HG02759 (cell line): ENCODE measurements at regions not wholly inside any gene's neighbourhood (a gene's known extent, or its start where the extent isn't known, plus 50 kb on each side); places are given as distances from the start of the nearest gene placed in this dataset.
"Not testable (repeated sequence)": the region's sequence is repeated elsewhere in the genome, so short reads cannot be mapped to it uniquely, and the experiment has no call there.

ENCODE experiments used
- ATAC-seq: cut with Tn5 transposase; IDR thresholded peaks from one replicate; pipeline ENCODE4 v1.9.1; 2021; ENCODE audit warnings: mild to moderate bottlenecking, moderate library complexity; ENCODE audit not compliant: unreplicated experiment

GRCh38 chr4:120215350-120215749 is 148.7 kb upstream of the MAD2L1 start:
- no peak for ATAC-seq

DNA sequence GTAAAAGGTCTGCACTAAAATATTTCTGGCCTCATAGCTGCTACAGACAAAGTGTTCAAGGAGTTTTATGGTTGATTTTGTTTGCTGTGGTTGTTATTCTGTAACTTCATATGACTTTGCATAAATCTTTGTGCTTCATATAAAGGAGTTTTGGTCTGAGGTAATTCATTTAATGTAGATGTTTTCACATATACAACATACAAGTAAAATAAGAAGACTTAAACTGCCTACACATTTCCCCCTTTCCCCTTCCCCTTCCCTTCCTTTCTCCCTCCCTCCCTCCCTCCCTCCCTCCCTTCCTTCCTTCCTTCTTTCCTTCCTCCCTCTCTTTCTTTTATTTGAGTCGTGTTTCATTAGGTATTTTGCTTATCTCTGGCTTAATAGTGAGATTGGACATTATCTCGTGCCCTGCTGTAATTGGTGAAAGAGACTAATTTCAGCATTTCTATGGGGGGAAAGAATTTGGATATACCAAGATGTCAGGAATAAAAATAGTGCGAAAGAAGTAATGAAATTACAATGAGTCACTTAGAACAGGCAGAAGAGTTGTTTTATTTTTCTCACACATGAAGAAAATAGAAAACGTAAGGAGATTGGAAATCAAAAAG is 144.9 kb upstream of the MAD2L1 start:
- no peak for ATAC-seq

- ATAC-seq = no peak
These were observed 143.1 kb upstream of the MAD2L1 start for GRCh38 chr4:120209706-120210105.

DNA sequence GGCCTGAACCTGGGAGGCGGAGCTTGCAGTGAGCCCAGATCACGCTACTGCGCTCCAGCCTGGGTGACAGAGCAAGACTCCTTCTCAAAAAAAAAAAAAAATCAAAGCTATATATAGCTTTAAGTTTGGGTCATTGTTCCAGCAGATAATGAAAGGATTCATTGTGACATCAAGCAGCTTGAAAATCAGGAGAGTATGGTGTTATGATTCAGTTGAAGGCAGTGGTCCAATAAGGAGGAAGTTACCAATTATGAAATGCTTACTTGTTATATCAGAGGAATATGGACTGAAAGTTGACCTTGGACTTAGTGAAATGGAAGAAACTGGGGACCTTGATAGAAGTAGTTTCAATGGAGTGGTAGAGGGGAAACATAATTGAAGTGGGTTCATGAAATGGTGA is 140.4 kb upstream of the MAD2L1 start:
- ATAC-seq = no peak

GRCh38 chr4:120202222-120202621 is 135.6 kb upstream of the MAD2L1 start:
- no peak for ATAC-seq

DNA sequence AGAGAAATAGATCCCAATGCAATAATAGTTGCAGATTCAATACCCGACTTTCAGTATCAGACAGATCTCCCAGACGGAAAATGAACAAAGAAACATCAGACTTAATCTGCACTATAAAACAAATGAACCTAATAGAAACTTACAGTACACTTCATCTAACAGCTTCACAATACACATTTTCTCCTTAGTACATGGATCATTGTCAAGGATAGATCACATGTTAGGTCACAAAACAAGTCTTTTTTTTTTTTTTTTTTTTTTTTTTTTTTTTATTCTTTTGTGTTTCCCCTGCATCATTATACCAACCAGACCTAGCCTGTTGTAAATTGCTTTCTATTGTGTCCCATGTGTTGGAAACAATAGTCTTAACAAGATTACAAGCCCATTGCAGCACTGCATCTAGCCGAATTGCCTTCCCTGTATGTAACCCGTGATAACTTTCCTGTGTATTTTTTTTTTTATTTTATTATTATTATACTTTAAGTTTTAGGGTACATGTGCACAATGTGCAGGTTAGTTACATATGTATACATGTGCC is 134.0 kb upstream of the MAD2L1 start:
- ATAC-seq = not testable (repeated sequence)

DNA sequence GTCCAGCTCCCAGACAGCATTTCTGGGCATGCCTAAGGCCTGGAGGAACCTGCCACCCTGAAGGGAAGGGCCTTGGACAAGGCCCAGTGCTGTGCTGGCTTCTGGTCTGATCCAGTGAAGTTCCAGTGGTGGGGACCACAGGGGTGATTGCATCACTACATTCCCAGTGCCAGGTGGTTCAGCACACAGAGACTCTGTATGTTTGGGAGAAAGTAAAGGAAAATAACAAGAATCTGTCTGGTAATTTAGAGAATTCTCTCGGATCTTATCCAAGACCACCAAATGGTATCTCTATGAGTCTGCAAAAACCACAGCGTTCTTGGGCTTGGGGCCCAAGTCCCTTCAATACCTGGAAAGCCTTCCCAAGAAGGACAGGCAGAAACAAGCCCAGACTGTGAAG is 131.8 kb upstream of the MAD2L1 start:
- ATAC-seq = no peak

- ATAC-seq = no peak
These were observed 111.0 kb upstream of the MAD2L1 start for GRCh38 chr4:120177603-120178002.

- no peak for ATAC-seq
These were observed 108.6 kb upstream of the MAD2L1 start for GRCh38 chr4:120175272-120175671.

DNA sequence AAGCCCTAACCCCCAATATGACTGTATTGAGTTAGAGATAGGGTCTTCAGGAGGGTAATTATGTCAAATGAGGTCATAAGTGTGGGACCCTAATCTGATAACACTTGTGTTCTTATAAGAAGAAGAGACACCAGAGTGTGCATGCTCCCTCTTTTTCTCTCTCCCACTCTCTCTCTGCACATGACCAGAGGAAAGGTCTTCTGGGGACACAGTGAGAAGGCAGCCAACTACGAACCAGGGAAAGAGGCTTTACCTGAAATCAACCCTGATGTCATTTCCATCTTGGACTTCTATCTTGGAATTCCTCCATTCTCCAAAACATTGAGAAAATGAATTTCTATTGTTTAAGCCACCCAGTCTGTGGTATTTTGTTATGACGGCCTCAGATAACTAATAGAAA is 97.2 kb upstream of the MAD2L1 start:
- no peak for ATAC-seq

DNA sequence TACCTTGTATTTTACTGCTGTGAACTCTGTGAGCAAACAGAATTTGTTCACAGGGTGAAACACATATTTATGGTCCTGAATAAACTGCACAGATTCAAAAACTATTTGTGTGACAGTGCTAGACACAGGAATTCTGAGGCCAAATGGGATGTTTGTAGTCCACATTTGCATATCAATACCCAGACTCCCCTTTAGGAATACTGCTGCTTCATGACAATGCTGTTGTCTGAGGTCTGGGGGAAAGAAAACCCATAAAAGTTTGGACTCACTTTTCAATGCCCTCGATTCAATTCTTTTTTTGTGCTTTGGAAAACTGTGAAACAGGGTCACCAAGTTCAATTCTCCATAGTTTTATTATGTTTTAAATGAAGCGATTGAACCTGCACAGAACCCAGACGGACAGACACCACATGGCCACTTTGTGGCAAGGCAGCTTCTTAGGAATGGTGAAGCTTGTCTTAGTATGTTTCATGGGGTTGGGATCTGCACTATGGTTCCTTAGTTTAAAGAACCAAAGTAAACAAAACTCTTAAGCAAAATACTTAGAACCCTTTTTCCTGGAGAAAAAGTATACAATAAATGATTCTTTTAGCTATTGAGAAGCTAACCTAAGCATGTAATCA is 92.3 kb upstream of the MAD2L1 start:
- no peak for ATAC-seq

- ATAC-seq = no peak
These were observed 91.4 kb upstream of the MAD2L1 start for GRCh38 chr4:120158046-120158445.

DNA sequence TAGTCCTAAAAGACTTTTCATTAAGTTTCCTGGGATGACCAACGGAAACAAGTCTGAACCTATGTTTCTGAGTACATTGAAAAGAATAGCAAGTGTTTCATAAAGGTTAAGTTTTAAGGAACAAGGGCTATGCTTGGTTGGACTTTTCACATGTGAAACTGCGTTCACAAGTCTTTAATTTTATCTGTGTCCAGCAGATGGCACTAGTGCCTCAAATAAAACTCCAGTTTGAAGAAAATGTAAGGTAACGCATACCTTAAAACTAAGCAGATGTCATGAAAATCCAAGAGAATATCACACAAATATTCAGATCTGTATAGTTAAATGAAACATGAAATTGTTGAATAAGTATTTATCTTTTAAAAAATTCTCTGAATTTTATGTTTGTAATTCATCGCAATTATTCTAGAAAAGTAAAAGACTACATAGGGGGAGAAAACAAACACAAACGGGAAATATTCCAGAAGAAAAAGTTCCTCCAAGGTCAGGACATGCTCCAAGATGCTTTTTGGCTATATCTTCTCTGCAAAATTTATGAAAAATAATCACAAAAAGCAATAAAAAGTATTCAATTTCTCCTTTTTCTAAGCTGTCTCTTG is 89.6 kb upstream of the MAD2L1 start:
- peak; percentile 78 for ATAC-seq

GRCh38 chr4:120155287-120155686 is 88.6 kb upstream of the MAD2L1 start:
- no peak for ATAC-seq

GRCh38 chr4:120144634-120145033 is 78.0 kb upstream of the MAD2L1 start:
- no peak for ATAC-seq

DNA sequence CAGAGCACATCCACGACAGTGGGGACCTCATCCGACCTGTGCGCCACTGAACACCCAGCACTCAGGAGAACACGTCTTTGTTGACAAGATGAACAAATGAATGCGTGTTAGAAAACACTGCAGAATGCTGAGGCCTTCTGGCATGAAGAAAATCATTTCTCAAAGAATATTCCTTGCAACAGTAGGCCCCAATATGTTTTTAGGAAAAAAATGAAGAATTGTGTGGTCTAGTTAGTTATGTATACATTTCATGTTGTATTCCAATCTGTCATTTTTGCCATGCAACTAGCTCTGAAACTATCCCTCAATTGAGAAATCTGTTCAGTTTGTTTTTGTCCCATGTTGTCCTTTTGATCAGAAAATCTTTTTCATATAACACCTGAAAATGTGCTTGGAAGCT is 77.4 kb upstream of the MAD2L1 start:
- ATAC-seq = no peak

DNA sequence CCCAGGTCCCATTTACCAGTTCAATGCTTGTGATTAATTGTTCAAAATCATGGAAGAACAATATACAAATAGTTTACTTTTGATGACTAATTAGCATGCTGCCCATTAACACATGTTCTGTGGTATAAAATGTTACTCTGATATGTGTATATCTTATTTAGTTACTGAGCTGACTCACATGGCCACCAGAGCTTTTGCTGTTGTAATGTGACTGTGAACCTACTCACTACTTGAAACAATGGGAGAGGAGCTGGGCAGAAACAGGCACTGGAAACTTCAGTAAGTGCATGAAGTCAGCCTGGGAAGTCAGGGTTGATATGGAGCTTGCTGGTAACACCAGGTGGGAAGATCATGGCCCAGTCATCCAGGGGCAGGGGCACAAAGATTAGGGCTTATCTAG is 72.7 kb upstream of the MAD2L1 start:
- ATAC-seq = no peak

GRCh38 chr4:120132935-120133334 is 66.3 kb upstream of the MAD2L1 start:
- ATAC-seq = no peak

DNA sequence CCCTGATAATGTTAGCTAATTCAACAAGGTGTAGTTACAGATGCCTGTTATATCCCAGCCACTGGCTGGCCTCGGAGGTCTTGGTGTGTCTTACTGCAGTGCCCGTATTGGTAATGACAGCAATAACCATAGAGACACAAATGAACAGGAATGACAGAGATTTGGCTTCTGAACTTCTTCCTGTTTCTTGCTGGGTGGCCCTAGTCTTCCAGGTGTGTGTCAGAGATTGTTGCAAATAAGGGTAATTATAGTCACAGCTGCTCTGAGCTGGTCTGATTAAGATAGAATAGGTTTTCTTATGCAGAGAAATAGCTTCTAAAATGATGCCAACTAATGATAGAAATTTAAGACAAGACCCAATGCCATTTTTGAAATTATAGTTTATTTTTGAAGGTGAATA is 64.1 kb upstream of the MAD2L1 start:
- ATAC-seq = no peak
